Lower leg skin (tissue), 3 donors: ENCODE measurements at regions not wholly inside any gene's neighbourhood (a gene's known extent, or its start where the extent isn't known, plus 50 kb on each side); places are given as distances from the start of the nearest gene placed in this dataset.

Source experiments
- POLR2A ChIP-seq, 2 donors: fragments of 450-650 bp; IDR thresholded peaks; one replicate each; pipeline ENCODE4 v1.6.1; 2016 to 2017; ENCODE audit warnings: antibody characterized with exemption in 2 of 2, mild to moderate bottlenecking in 1 of 2, moderate library complexity in 1 of 2
- TF ChIP-seq, protein P1 (sequence below), 3 donors: fragments of 450-650 bp; IDR thresholded peaks; one replicate each; pipeline ENCODE4 v1.5.1; 2016; ENCODE audit warnings: antibody characterized with exemption in 3 of 3, mild to moderate bottlenecking in 3 of 3, moderate library complexity in 2 of 3

DNA sequence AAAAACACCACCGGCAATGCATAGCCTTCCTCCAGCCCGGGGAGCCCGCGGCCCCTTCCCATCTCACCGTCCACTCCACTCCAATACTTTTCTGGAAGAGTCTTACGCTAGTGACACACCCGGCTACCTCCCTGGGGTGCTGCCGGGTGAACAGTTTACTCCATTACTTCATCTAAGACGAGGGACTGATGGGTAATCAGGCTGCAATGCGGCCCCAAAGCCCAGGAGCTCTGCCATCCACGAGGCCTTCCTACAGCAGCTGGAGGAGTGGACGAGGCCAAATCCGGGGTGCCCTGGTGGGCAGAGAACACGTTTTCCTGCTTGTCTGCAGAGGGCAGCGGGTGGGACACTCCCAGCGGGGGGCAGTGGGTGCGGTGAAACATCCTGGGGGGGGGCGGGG is 356.2 kb upstream of the SHH start:
- TF ChIP-seq, protein P1, sequence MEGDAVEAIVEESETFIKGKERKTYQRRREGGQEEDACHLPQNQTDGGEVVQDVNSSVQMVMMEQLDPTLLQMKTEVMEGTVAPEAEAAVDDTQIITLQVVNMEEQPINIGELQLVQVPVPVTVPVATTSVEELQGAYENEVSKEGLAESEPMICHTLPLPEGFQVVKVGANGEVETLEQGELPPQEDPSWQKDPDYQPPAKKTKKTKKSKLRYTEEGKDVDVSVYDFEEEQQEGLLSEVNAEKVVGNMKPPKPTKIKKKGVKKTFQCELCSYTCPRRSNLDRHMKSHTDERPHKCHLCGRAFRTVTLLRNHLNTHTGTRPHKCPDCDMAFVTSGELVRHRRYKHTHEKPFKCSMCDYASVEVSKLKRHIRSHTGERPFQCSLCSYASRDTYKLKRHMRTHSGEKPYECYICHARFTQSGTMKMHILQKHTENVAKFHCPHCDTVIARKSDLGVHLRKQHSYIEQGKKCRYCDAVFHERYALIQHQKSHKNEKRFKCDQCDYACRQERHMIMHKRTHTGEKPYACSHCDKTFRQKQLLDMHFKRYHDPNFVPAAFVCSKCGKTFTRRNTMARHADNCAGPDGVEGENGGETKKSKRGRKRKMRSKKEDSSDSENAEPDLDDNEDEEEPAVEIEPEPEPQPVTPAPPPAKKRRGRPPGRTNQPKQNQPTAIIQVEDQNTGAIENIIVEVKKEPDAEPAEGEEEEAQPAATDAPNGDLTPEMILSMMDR (IDR thresholded peaks at IDR 0.05) = no peak
- no peak for TF ChIP-seq POLR2A (IDR thresholded peaks at IDR 0.05)
